ENCODE measurements at regions not wholly inside any gene's neighbourhood (a gene's known extent, or its start where the extent isn't known, plus 50 kb on each side); places are given as distances from the start of the nearest gene placed in this dataset.

DNA sequence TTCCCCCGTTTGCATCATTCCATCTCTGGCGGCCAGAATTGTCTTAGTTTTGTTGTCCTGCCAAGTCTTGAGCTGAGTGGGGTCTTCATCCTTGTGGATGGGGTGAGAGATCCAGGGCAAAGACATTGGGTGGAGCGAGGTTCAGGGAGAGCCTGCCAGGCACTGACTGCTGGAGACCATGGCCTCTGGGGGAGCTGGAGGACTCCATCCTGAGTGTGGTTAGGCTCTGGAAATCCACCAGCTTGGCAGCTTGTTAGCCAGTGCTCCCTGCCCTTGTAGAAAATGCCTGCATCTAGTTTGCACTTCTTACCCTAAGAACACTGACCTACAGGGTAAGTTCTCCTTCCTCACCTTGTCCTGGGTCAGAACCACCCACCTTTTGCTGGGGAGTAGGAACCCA, 97.2 kb upstream of the ZNF536 start:
- TF ChIP-seq CTCF (IDR thresholded peaks at IDR 0.05), result no peak
- no peak for TF ChIP-seq POLR2A (IDR thresholded peaks at IDR 0.05)

Measured in esophagus squamous epithelium (tissue), 4 donors.